Activated CD4-positive, alpha-beta memory T cell treated with anti-CD3 and anti-CD28 coated beads for 36 hours (primary cell): ENCODE measurements at regions not wholly inside any gene's neighbourhood (a gene's known extent, or its start where the extent isn't known, plus 50 kb on each side); places are given as distances from the start of the nearest gene placed in this dataset.
"Not testable (repeated sequence)": the region's sequence is repeated elsewhere in the genome, so short reads cannot be mapped to it uniquely, and the experiment has no call there.

Experiments used
- CTCF ChIA-PET: fragments of 350-600 bp; sonication (Branson Sonifier 250); formaldehyde crosslinking; loops from one replicate; lab custom pipeline; 2021; ENCODE audit warnings: antibody characterized with exemption, inconsistent platforms; lab: Charles Lee
- POLR2A ChIA-PET: fragments of 350-600 bp; sonication (Branson Sonifier 250); formaldehyde crosslinking; loops from one replicate; lab custom pipeline; 2021; ENCODE audit warnings: antibody characterized with exemption; lab: Charles Lee
- DNase-seq: peaks from one replicate; pipeline ENCODE4 v3.0.0-alpha.2; 2020
- H3K27ac Mint-ChIP-seq: one replicate; pipeline ENCODE4 v1.8.0; 2021; ENCODE audit warnings: mixed read lengths
- H3K27me3 Mint-ChIP-seq: one replicate; pipeline ENCODE4 v1.8.0; 2021; ENCODE audit warnings: mixed read lengths
- H3K36me3 Mint-ChIP-seq: one replicate; pipeline ENCODE4 v1.8.0; 2021; ENCODE audit warnings: mixed read lengths
- H3K4me1 Mint-ChIP-seq: one replicate; pipeline ENCODE4 v1.8.0; 2021; ENCODE audit warnings: low read depth, mixed read lengths
- H3K4me3 Mint-ChIP-seq: one replicate; pipeline ENCODE4 v1.8.0; 2021; ENCODE audit warnings: mild to moderate bottlenecking, mixed read lengths
- H3K9me3 Mint-ChIP-seq: one replicate; pipeline ENCODE4 v1.8.0; 2021; ENCODE audit warnings: mixed read lengths
- intact Hi-C: fragments of 100-400 bp; cut with micrococcal nuclease; formaldehyde crosslinking; loops from one replicate; pipeline ENCODE4 v1.15.1; 2023

DNA sequence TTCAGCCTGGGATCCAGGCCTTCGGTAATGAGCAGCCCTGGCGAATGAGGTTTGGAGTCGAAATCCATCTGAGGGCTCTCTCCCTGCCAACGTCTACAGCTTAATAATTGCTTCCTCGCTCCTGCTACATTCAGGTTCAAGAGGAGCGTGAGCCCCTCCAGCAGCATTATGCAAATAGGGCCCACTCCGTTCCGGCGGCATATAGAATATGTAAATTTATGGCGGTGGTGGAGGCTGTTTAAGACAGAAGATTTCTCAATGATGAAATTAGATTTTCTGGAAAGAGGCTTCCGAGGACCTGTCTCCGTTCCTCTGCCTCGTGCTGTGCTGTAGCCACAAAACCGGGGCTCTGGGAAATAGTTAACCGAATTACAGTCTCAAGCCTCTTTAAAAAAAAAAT is 402.8 kb downstream of the MIAT start:
- Mint-ChIP-seq H3K9me3 (no peaks in the 10 kb centered on the region), H3K4me1 (no peaks in the 10 kb centered on the region), H3K36me3 (no peaks in the 10 kb centered on the region), H3K27ac (no peak overlapping the region), H3K27me3 (peaks cover 7% of the 10 kb centered on the region), H3K4me3 (no peak overlapping the region)
- DNase-seq: no peak
- CTCF ChIA-PET: no interaction called here
- POLR2A ChIA-PET: no interaction called here
- intact Hi-C loops: no loop called here

- ChIA-PET POLR2A (no interaction called here), CTCF (no interaction called here)
- intact Hi-C loops: no loop called here
- DNase-seq: no peak
- H3K4me3 Mint-ChIP-seq: no peak overlapping the region
- H3K4me1 Mint-ChIP-seq: no peaks in the 10 kb centered on the region
- no peak overlapping the region for H3K27ac Mint-ChIP-seq
- H3K36me3 Mint-ChIP-seq: no peaks in the 10 kb centered on the region
- H3K27me3 Mint-ChIP-seq: peaks cover 5% of the 10 kb centered on the region
- no peaks in the 10 kb centered on the region for H3K9me3 Mint-ChIP-seq
Observed at GRCh38 chr22:27062910-27063309, 405.5 kb downstream of the MIAT start.

GRCh38 chr22:27063406-27063805 is 406.0 kb downstream of the MIAT start:
- Mint-ChIP-seq H3K9me3 (no peaks in the 10 kb centered on the region), H3K36me3 (no peaks in the 10 kb centered on the region), H3K4me1 (no peaks in the 10 kb centered on the region), H3K27me3 (peaks cover 5% of the 10 kb centered on the region), H3K4me3 (no peak overlapping the region), H3K27ac (no peak overlapping the region)
- DNase-seq: no peak
- CTCF ChIA-PET: no interaction called here
- intact Hi-C loops: no loop called here
- POLR2A ChIA-PET: no interaction called here

DNA sequence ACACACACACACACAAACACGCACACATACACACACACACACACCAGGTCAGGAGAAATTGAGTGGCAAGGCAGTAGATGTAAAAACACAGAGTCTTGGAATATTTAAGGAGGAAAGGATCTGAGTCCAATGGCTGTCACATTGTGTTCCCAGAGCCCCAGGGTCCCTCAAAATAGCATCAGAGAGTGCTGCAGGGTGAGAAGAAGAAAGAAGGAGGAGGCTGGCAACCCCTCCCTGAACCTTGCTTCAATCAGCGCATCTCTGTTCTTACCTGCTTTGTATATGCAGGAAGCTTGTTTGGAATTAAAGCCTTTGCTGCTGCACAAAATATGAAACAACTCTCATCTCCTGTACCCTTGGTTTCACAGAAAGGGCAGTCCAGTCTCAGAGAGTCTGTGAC is 406.5 kb downstream of the MIAT start:
- H3K36me3 Mint-ChIP-seq: no peaks in the 10 kb centered on the region
- POLR2A ChIA-PET: no interaction called here
- intact Hi-C loops: no loop called here

DNA sequence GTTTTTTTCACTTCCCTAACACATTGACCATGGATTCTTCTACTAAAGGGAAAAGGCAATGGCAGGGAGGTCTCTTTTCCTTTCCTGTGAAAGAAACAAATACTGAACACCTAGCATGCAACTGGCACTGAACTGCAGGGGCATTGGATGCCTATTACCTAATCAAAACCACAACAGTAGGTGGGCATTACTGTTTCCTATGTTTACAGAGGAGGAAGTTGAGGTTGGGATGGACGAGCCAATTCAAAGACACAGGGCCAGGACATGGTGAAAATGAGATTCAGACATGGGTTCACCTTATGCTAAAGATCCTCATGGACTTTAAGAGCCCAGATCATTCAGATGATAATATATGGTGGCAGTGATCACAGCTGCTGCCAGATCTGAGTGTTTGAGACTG is 407.0 kb downstream of the MIAT start:
- Mint-ChIP-seq H3K4me1 (no peaks in the 10 kb centered on the region), H3K36me3 (no peaks in the 10 kb centered on the region), H3K27ac (no peak overlapping the region), H3K9me3 (no peaks in the 10 kb centered on the region), H3K27me3 (peaks cover 5% of the 10 kb centered on the region), H3K4me3 (no peak overlapping the region)
- ChIA-PET POLR2A (no interaction called here), CTCF (no interaction called here)
- DNase-seq: no peak
- intact Hi-C loops: no loop called here

More for the DNA sequence above, 406.5 kb downstream of the MIAT start:
- Mint-ChIP-seq H3K4me1 (no peaks in the 10 kb centered on the region), H3K4me3 (no peak overlapping the region), H3K27me3 (peaks cover 5% of the 10 kb centered on the region), H3K27ac (no peak overlapping the region), H3K9me3 (no peaks in the 10 kb centered on the region)
- CTCF ChIA-PET: no interaction called here
- no peak for DNase-seq

GRCh38 chr22:27065279-27065678 is 407.9 kb downstream of the MIAT start:
- H3K4me3 Mint-ChIP-seq: no peak overlapping the region
- no peaks in the 10 kb centered on the region for H3K4me1 Mint-ChIP-seq
- ChIA-PET POLR2A (no interaction called here), CTCF (no interaction called here)
- no peaks in the 10 kb centered on the region for H3K36me3 Mint-ChIP-seq
- no peaks in the 10 kb centered on the region for H3K9me3 Mint-ChIP-seq
- intact Hi-C loops: no loop called here
- peaks cover 9% of the 10 kb centered on the region for H3K27me3 Mint-ChIP-seq
- no peak overlapping the region for H3K27ac Mint-ChIP-seq
- DNase-seq: no peak

DNA sequence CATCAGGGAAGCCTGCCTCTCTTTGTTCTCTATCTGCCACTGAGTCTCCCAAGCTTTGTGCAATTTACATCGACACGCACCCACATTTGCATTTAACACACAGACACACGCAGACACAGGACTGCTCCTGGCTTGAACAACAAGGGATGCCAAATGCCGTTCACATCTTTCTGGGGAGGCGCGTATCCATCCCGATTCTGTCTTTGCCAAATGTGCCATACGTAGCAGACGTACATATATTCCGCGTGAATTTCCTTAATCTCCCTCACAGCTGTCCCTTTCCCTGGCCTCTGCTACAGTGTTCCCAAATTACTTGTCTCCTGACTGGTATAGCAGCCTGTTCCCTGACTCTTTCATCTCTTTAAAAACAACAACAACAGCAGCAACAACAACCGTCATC is 409.5 kb downstream of the MIAT start:
- intact Hi-C loops: no loop called here
- Mint-ChIP-seq H3K36me3 (no peaks in the 10 kb centered on the region), H3K4me3 (no peak overlapping the region), H3K27ac (no peak overlapping the region), H3K4me1 (no peaks in the 10 kb centered on the region), H3K27me3 (peaks cover 11% of the 10 kb centered on the region), H3K9me3 (no peaks in the 10 kb centered on the region)
- ChIA-PET CTCF (no interaction called here), POLR2A (no interaction called here)
- DNase-seq: no peak

DNA sequence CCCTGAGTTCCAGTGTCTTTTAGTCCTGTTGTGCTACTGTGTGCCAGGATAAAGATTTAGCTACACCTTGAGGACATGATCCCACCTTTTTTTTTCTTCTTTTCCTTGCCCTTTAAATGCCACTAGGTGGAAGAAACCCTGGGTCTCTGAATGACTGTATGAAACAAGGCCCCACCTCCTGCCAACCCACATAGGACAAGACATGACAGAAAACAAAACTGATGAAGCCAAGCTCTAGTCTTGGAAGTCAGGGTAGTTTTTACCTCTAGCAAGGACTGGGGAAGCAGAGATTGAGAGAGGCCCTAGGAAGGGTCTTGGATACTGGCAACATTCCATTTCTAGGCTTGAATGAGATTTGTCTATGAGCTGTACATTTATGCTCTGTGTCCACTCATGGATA is 410.7 kb downstream of the MIAT start:
- Mint-ChIP-seq H3K27ac (no peak overlapping the region), H3K4me1 (no peaks in the 10 kb centered on the region), H3K9me3 (no peaks in the 10 kb centered on the region), H3K4me3 (no peak overlapping the region), H3K27me3 (peaks cover 11% of the 10 kb centered on the region), H3K36me3 (no peaks in the 10 kb centered on the region)
- intact Hi-C loops: no loop called here
- POLR2A ChIA-PET: no interaction called here
- no peak for DNase-seq
- CTCF ChIA-PET: no interaction called here

GRCh38 chr22:27070594-27070993 is 413.2 kb downstream of the MIAT start:
- Mint-ChIP-seq H3K9me3 (no peaks in the 10 kb centered on the region), H3K36me3 (no peaks in the 10 kb centered on the region), H3K4me3 (no peak overlapping the region), H3K27ac (no peak overlapping the region), H3K27me3 (peaks cover 11% of the 10 kb centered on the region), H3K4me1 (no peaks in the 10 kb centered on the region)
- CTCF ChIA-PET: no interaction called here
- DNase-seq: no peak
- POLR2A ChIA-PET: no interaction called here
- intact Hi-C loops: no loop called here

DNA sequence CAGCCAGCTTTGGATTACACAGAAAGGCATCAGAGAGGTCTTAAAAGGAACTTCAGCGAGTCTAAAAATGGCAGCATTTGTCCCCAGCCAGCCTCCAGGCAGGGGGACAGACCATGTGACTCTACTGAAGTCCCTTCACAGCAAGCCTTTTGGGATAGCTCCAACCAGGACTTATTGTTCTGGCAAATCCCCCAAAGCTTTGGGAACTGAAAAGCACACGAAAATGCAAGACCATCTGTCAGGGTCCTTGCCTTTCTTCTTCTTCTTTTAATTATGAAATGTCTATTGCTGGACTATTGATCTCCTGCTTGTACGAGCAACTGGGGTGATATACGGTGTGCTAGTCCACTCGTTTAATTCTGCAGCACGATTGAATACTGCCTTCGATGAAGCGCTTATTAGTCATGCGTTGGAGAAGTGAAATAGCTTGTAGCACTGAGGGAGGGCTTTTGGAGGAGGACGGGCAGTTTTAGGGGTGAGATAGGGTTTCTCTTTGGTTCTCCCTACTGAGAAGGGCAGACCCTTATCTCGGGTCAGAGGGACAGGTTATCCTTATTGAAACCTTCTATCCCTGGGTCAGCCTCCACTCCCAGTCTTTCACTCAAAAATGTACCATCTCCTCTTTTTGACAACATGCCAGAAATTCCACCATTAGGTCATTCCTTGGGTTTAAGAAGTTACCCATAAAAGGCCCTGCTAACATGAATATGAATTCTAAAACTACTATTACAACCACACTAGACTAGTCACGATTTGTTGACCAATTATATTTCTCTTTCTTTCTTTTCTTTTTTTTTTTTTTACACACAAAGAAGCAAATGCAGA is 416.4 kb downstream of the MIAT start:
- H3K4me3 Mint-ChIP-seq: no peak overlapping the region

GRCh38 chr22:27075028-27075678 is 417.8 kb downstream of the MIAT start:
- Mint-ChIP-seq H3K36me3 (no peaks in the 10 kb centered on the region), H3K27me3 (peaks cover 2% of the 10 kb centered on the region), H3K27ac (no peak overlapping the region), H3K4me1 (no peaks in the 10 kb centered on the region), H3K9me3 (peaks cover 4% of the 10 kb centered on the region), H3K4me3 (no peak overlapping the region)
- ChIA-PET POLR2A (no interaction called here), CTCF (no interaction called here)
- intact Hi-C loops: no loop called here
- no peak for DNase-seq

More for the DNA sequence above, 416.4 kb downstream of the MIAT start:
- Mint-ChIP-seq H3K9me3 (peaks cover 4% of the 10 kb centered on the region), H3K27ac (no peak overlapping the region), H3K4me1 (no peaks in the 10 kb centered on the region), H3K27me3 (peaks cover 6% of the 10 kb centered on the region), H3K36me3 (no peaks in the 10 kb centered on the region)
- DNase-seq: no peak
- ChIA-PET POLR2A (no interaction called here), CTCF (no interaction called here)
- intact Hi-C loops: no loop called here

DNA sequence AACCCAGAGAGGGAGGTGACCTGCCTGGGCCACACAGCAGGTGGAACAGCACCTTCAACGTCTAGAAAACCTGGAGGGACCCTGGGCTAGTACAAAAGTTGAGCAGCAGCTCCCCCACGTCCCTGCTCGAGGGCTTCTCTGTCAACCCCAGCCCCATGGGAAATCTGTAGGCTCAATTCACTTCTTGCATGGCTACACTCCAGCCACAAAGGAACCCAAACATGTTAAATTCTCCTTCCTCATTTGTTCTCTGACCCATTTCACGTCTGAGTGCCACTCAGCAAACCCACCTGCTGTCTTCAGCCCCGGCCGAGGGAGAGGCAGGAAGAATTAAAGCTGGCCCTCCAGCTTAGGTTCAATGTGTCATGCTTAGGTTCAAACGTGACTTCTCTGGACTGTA is 418.5 kb downstream of the MIAT start:
- ChIA-PET POLR2A (no interaction called here), CTCF (interaction anchor here (0.7 kb wide), 1 partner anchor 70 kb away, joined by 3 read pairs; no protein-coding TSS in a partner anchor)
- H3K27me3 Mint-ChIP-seq: peaks cover 2% of the 10 kb centered on the region
- no peaks in the 10 kb centered on the region for H3K4me1 Mint-ChIP-seq
- no peak for DNase-seq
- H3K4me3 Mint-ChIP-seq: no peak overlapping the region
- no peak overlapping the region for H3K27ac Mint-ChIP-seq
- intact Hi-C loops: no loop called here
- no peaks in the 10 kb centered on the region for H3K36me3 Mint-ChIP-seq
- peaks cover 4% of the 10 kb centered on the region for H3K9me3 Mint-ChIP-seq

DNA sequence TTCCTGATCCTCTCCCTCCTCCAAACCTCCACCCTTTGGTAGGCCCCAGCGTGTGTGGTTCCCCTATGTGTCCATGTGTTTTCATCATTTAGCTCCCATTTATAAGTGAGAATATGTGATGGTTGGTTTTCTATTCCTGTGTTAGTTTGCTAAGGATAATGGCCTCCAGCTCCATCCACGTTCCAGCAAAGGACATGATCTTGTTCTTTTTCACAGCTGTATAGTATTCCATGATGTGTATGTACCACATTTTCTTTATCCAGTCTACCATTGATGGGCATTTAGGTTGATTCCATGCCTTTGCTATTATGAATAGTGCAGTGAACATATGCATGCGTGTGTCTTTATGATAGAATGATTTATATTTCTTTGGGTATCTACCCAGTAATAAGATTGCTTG is 420.7 kb downstream of the MIAT start:
- POLR2A ChIA-PET, H3K36me3 Mint-ChIP-seq, CTCF ChIA-PET, DNase-seq, H3K4me3 Mint-ChIP-seq, H3K27ac Mint-ChIP-seq, H3K9me3 Mint-ChIP-seq, H3K4me1 Mint-ChIP-seq, H3K27me3 Mint-ChIP-seq, intact Hi-C loops: not testable (repeated sequence)
